Endothelial cell of umbilical vein (primary cell): ENCODE measurements at regions not wholly inside any gene's neighbourhood (a gene's known extent, or its start where the extent isn't known, plus 50 kb on each side); places are given as distances from the start of the nearest gene placed in this dataset.

Experiments used
- BruUV-seq: library from RNA; stranded (reverse); fragments of 400-500 nt; replicated peaks from 2 replicates; lab custom pipeline; 2021; lab: Mats Ljungman, UMichigan
- CTCF ChIA-PET: fragments of 300-600, 350-600 bp; sonication (Branson Sonifier 250); formaldehyde crosslinking; loops from one replicate; lab custom pipeline; 2021; ENCODE audit warnings: antibody characterized with exemption, inconsistent platforms; lab: Charles Lee
- POLR2A ChIA-PET: fragments of 300-600, 350-600 bp; sonication (Branson Sonifier 250); formaldehyde crosslinking; loops from one replicate; lab custom pipeline; 2021; ENCODE audit warnings: antibody characterized with exemption, inconsistent platforms; lab: Charles Lee
- DNase-seq: peaks from one replicate; pipeline ENCODE4 v3.0.0-alpha.2; 2011; ENCODE audit warnings: low read depth, low spot score
- FAIRE-seq: peaks from 2 replicates; lab custom pipeline; 2011; peaks lifted over from hg19 to GRCh38; lab: Jason Lieb, UNC
- H2AFZ ChIP-seq: 2 replicates; pipeline ENCODE4 v1.6.0; 2012; ENCODE audit warnings: low read depth, low read length, control low read depth, inconsistent platforms
- H3K27ac ChIP-seq: 2 replicates; pipeline ENCODE4 v1.5.1; 2011; ENCODE audit warnings: low read depth, mild to moderate bottlenecking, control low read depth, low read length, moderate library complexity; ENCODE audit not compliant: insufficient read depth
- H3K27me3 ChIP-seq, 2 experiments: 2 replicates each; pipeline versions ENCODE4 v1.6.0 to v1.6.1; 2011; ENCODE audit warnings: low read length in 2 of 2, mixed read lengths in 1 of 2; ENCODE audit not compliant: control insufficient read depth in 2 of 2, insufficient read depth in 2 of 2
- H3K36me3 ChIP-seq, 2 experiments: 2 replicates in 1 of 2; 3 replicates in 1 of 2; pipeline ENCODE4 v1.5.1; 2011; ENCODE audit warnings: low read length in 2 of 2, mild to moderate bottlenecking in 1 of 2, moderate library complexity in 1 of 2; ENCODE audit not compliant: control insufficient read depth in 2 of 2, insufficient read depth in 2 of 2; ENCODE audit errors: extremely low read depth in 1 of 2
- H3K4me1 ChIP-seq: 3 replicates; pipeline ENCODE4 v1.5.1; 2011; ENCODE audit warnings: mild to moderate bottlenecking, low read length; ENCODE audit not compliant: control insufficient read depth, insufficient read depth; ENCODE audit errors: extremely low read depth
- H3K4me2 ChIP-seq: 2 replicates; pipeline ENCODE4 v1.6.1; 2011; ENCODE audit warnings: low read length, control low read depth, mixed read lengths; ENCODE audit not compliant: insufficient read depth
- H3K4me3 ChIP-seq, 3 experiments: fragments of 200-600 bp in 1 of 3; sonication (generic), shearing (Covaris generic) in 1 of 3; replicated peaks in 1 of 3; 2 replicates each; pipeline ENCODE4 v1.5.1; 2011 to 2016; ENCODE audit warnings: control low read depth in 3 of 3, low read length in 3 of 3, mild to moderate bottlenecking in 2 of 3, inconsistent platforms in 1 of 3, low read depth in 1 of 3, moderate library complexity in 1 of 3; ENCODE audit not compliant: insufficient read depth in 1 of 3
- H3K79me2 ChIP-seq: 2 replicates; pipeline ENCODE4 v1.6.0; 2012; ENCODE audit warnings: low read length, inconsistent platforms; ENCODE audit not compliant: control insufficient read depth, insufficient read depth
- H3K9ac ChIP-seq: replicated peaks from 2 replicates; pipeline ENCODE3; 2011; ENCODE audit warnings: low read length, control low read depth; ENCODE audit not compliant: insufficient read depth; ENCODE audit errors: extremely low read depth
- H3K9me1 ChIP-seq: replicated peaks from 3 replicates; pipeline ENCODE4 v1.6.0; 2011; ENCODE audit warnings: mild to moderate bottlenecking, low read length; ENCODE audit not compliant: control insufficient read depth, insufficient read depth; ENCODE audit errors: extremely low read depth
- H3K9me3 ChIP-seq: replicated peaks from 2 replicates; pipeline ENCODE4 v1.5.1; 2012; ENCODE audit warnings: low read length, inconsistent platforms; ENCODE audit not compliant: control insufficient read depth, insufficient read depth
- H4K20me1 ChIP-seq: replicated peaks from 2 replicates; pipeline ENCODE3; 2011; ENCODE audit warnings: mild to moderate bottlenecking, low read length; ENCODE audit not compliant: control insufficient read depth, insufficient read depth; ENCODE audit errors: extremely low read depth
- EZH2 ChIP-seq: IDR thresholded peaks from 2 replicates; pipeline ENCODE4 v1.6.1; 2012; ENCODE audit warnings: borderline replicate concordance, low read depth, mild to moderate bottlenecking, moderate library complexity, low read length, inconsistent platforms; ENCODE audit not compliant: severe bottlenecking
- FOS ChIP-seq: IDR thresholded peaks from 2 replicates; pipeline ENCODE4 v1.6.1; 2011; ENCODE audit warnings: mild to moderate bottlenecking, low read length, moderate library complexity, borderline replicate concordance; ENCODE audit not compliant: insufficient read depth
- GATA2 ChIP-seq: IDR thresholded peaks from 2 replicates; pipeline ENCODE4 v1.7.0; 2011; ENCODE audit warnings: low read depth, mild to moderate bottlenecking, moderate library complexity, mixed read lengths, low read length; ENCODE audit not compliant: insufficient read length, insufficient read depth
- JUN ChIP-seq: IDR thresholded peaks from 2 replicates; pipeline ENCODE4 v1.6.1; 2011; ENCODE audit warnings: borderline replicate concordance, low read depth; ENCODE audit not compliant: insufficient read length, insufficient read depth
- MYC ChIP-seq: IDR thresholded peaks from one replicate; pipeline ENCODE4 v1.6.1; 2011; ENCODE audit warnings: mild to moderate bottlenecking, low read depth, low read length
- POLR2A ChIP-seq: IDR thresholded peaks from 2 replicates; pipeline ENCODE4 v1.6.1; 2012; ENCODE audit warnings: low read depth, mild to moderate bottlenecking, control low read depth, low read length
- POLR2AphosphoS5 ChIP-seq: IDR thresholded peaks from 2 replicates; pipeline ENCODE4 v1.6.1; 2012; ENCODE audit warnings: low read depth, mild to moderate bottlenecking, control low read depth, low read length, moderate library complexity; ENCODE audit not compliant: insufficient read depth
- dilution Hi-C: fragments of 300-500 bp; cut with MboI; formaldehyde crosslinking; loops from one replicate; pipeline ENCODE4 v1.15.0; 2019; ENCODE audit warnings: low sequenced_read_pairs; ENCODE audit not compliant: extremely low pct_ligation_motif_present
- intact Hi-C: fragments of 100-400 bp; cut with micrococcal nuclease; formaldehyde crosslinking; loops from one replicate; pipeline ENCODE4 v1.10.0; 2022
- TF ChIP-seq, protein P1 (sequence below), 2 donors: IDR thresholded peaks; 1 replicate in 1 of 2; 2 replicates in 1 of 2; pipeline ENCODE4 v1.5.1; 2011; ENCODE audit warnings: low read length in 2 of 2, mild to moderate bottlenecking in 2 of 2, moderate library complexity in 2 of 2, control low read depth in 1 of 2, inconsistent platforms in 1 of 2, low read depth in 1 of 2; ENCODE audit not compliant: insufficient read depth in 1 of 2; ENCODE audit errors: extremely low read depth in 1 of 2
- TF ChIP-seq, protein P2 (sequence below): IDR thresholded peaks from 2 replicates; pipeline ENCODE4 v1.6.1; 2011; ENCODE audit not compliant: insufficient read depth, insufficient read length

DNA sequence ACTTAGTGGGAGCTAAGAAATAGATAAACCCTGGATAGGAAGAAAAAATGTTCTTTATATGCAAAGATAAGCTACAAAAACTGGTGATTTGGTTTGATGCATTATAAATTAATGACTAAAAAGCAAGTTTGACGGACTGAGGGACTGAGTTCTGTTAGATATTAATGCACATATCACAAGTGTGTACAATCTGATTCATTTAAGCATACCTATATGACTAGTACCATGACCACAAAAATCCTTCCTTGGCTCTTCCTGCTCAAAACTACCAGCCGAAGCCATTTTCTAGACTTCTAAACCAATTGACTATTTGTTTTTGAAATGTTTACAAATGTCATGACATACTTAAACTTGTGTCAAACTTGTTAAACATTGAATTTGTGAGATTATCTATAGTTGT is 374.5 kb upstream of the MON1B start:
- intact Hi-C loops = no loop called here
- H3K27me3 ChIP-seq = no peaks in the 10 kb centered on the region
- TF ChIP-seq JUN = no peak
- TF ChIP-seq, protein P1, sequence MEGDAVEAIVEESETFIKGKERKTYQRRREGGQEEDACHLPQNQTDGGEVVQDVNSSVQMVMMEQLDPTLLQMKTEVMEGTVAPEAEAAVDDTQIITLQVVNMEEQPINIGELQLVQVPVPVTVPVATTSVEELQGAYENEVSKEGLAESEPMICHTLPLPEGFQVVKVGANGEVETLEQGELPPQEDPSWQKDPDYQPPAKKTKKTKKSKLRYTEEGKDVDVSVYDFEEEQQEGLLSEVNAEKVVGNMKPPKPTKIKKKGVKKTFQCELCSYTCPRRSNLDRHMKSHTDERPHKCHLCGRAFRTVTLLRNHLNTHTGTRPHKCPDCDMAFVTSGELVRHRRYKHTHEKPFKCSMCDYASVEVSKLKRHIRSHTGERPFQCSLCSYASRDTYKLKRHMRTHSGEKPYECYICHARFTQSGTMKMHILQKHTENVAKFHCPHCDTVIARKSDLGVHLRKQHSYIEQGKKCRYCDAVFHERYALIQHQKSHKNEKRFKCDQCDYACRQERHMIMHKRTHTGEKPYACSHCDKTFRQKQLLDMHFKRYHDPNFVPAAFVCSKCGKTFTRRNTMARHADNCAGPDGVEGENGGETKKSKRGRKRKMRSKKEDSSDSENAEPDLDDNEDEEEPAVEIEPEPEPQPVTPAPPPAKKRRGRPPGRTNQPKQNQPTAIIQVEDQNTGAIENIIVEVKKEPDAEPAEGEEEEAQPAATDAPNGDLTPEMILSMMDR (IDR thresholded peaks at IDR 0.05; ENCODE audit: extremely low read depth in 1 of 2, insufficient read depth in 1 of 2, low read depth in 1 of 2, low read length in 2 of 2) = no peak
- no peak for TF ChIP-seq POLR2A
- TF ChIP-seq, protein P2, sequence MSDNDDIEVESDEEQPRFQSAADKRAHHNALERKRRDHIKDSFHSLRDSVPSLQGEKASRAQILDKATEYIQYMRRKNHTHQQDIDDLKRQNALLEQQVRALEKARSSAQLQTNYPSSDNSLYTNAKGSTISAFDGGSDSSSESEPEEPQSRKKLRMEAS = no peak
- no peak for TF ChIP-seq FOS
- no peak for TF ChIP-seq GATA2
- TF ChIP-seq MYC = no peak
- no peak for TF ChIP-seq POLR2AphosphoS5
- TF ChIP-seq EZH2 = no peak
- no peaks in the 10 kb centered on the region for H3K9me1 ChIP-seq
- ChIA-PET POLR2A (no interaction called here), CTCF (no interaction called here)
- H3K27ac ChIP-seq = no peak overlapping the region
- H3K79me2 ChIP-seq = no peaks in the 10 kb centered on the region
- no peak overlapping the region for H3K4me2 ChIP-seq
- no TSS peak for BruUV-seq
- dilution Hi-C loops = no loop called here
- DNase-seq (no peak), FAIRE-seq (no peak)
- H4K20me1 ChIP-seq = no peaks in the 10 kb centered on the region
- no peak overlapping the region for H2AFZ ChIP-seq
- no peaks in the 10 kb centered on the region for H3K36me3 ChIP-seq
- H3K4me1 ChIP-seq = no peaks in the 10 kb centered on the region
- H3K9ac ChIP-seq = no peak overlapping the region
- H3K9me3 ChIP-seq = no peaks in the 10 kb centered on the region
- H3K4me3 ChIP-seq = no peak overlapping the region
